Epithelial cell of prostate (primary cell): ENCODE measurements at regions not wholly inside any gene's neighbourhood (a gene's known extent, or its start where the extent isn't known, plus 50 kb on each side); places are given as distances from the start of the nearest gene placed in this dataset.
"Not testable (repeated sequence)": the region's sequence is repeated elsewhere in the genome, so short reads cannot be mapped to it uniquely, and the experiment has no call there.

Source experiments
- DNase-seq: peaks from one replicate; pipeline ENCODE4 v3.0.0-alpha.2; 2011; ENCODE audit warnings: low read depth, low spot score
- H3K27ac ChIP-seq: fragments of 450-650 bp; 2 replicates; pipeline ENCODE4 v1.5.1; 2017; ENCODE audit warnings: mild to moderate bottlenecking

- H3K27ac ChIP-seq, DNase-seq: not testable (repeated sequence)
Observed at GRCh38 chrX:31014474-31014873, 57.4 kb downstream of the FTHL17 start.

- DNase-seq: no peak
- no peak overlapping the region for H3K27ac ChIP-seq
Observed at GRCh38 chrX:31012509-31013025, 59.3 kb downstream of the FTHL17 start.

DNA sequence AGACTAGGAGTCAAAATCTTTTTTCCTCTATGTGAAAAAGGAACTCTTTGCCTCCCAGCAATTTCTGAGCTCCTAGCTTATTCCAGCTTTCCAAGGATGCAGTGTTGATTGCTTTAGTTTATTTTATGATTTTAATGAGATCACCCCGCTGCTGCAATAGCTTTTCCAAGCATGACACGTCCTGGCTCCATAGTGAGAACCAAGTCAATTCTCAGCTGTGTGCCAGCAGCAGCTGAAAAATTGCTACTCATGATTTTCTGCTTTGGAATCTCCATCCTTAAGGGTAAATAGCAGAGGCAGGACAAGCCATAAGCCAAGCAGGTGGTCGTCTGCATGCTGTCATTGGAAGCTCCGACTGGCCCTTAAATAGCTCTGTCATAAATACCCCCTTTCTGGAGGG, 64.5 kb downstream of the FTHL17 start:
- DNase-seq: no peak
- H3K27ac ChIP-seq: no peak overlapping the region

DNA sequence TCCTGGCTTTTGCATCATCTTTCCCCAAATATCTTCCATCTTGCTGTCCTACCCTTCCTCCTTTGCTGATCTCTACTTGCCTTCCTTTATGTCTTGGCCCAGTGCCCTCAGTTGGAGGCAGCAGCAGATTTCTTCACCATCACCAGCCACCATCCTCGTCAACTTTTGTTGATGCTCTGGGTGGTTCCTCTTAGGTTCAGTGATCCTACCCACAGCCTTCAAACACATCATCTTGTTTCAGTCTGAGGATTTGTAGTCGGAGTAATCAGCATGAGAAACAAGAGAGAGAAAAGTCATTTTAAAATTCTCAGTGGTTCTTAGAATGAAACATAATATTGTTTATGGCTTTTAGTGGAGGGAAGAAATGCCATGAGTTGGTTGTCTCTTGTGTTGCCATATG, 65.8 kb downstream of the FTHL17 start:
- DNase-seq: no peak
- no peak overlapping the region for H3K27ac ChIP-seq

DNA sequence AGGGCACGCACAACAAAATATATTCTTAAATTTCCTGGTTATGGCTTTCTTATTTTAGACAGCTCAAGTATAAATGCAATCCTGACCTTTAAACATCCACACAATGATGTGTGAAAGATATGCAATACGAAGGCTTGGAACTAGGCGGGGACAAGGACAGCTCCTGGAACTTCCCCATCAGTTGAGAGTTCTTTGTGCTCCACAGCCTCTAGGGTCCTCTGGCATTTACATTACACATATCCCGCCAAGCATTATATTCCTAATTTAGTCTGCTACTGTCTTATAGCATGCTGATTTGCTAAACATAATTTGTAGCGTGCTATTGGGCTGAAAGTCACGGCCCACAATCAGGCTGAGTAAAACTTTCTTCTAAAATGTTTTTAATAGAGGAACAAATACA, 74.4 kb downstream of the FTHL17 start:
- H3K27ac ChIP-seq: no peak overlapping the region
- DNase-seq: no peak

- no peak for DNase-seq
- no peak overlapping the region for H3K27ac ChIP-seq
Observed at GRCh38 chrX:30995705-30996104, 76.1 kb downstream of the FTHL17 start.

DNA sequence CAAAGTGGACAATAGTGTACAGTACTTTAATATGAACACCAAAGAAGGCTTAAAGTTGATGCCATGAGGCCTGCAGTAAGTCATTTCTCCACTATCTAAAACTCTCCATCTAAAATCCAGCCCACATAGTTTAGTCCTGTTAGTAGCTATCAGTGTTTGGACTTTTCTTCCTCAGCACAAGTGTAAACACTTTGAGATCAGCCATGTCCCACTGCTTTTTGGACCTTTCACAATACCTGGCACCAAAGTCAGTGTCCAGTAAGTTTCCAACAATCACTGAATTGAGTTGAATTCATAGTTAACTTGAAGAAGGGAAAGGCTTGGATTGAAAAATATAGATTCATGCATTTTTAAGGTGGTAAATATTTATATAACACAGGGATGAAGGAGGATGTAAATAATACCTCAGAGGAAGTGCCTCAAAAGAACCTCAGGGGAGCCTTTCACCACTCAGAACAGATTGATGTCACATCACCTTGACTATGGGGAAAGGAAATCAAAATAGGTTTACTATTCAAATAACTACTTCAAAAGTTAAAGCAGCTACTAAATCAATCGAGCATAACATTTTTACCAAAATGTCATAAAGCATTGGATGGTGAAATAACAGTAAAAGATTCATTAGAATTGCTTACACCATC, 76.7 kb downstream of the FTHL17 start:
- DNase-seq: no peak
- H3K27ac ChIP-seq: no peak overlapping the region

- H3K27ac ChIP-seq, DNase-seq: not testable (repeated sequence)
Observed at GRCh38 chrX:30994018-30994417, 77.8 kb downstream of the FTHL17 start.

DNA sequence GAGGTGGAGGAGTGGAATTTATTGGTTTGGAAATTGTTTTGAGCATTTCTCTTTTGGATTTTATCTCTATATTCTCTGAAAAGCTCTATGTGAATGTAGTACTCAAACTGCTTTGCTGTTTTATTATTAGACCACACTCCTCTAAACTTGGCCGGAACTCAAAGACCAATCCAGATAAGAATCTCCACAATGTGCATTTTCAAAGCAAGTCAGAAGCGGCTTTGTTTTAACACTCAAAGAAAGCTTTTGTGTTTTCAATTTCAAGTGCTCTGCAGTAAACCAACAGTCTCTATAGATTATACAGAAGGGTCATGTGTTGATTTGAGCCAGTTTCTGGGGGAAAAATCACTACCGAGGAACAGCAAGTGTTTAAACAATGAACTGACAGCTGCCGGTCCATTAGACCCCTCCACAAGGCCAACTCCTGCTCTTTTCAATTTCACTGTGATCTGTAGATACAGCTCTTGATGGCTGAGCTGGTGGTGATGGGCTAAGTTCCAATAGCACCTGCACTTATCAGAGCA, 79.4 kb downstream of the FTHL17 start:
- no peak for DNase-seq
- H3K27ac ChIP-seq: no peak overlapping the region

GRCh38 chrX:30990361-30990760, 81.5 kb downstream of the FTHL17 start:
- no peak for DNase-seq
- H3K27ac ChIP-seq: no peak overlapping the region

GRCh38 chrX:30982467-30982866, 89.4 kb downstream of the FTHL17 start:
- no peak for DNase-seq
- H3K27ac ChIP-seq: no peak overlapping the region

- H3K27ac ChIP-seq: no peak overlapping the region
- DNase-seq: no peak
Observed at GRCh38 chrX:30981968-30982367, 89.9 kb downstream of the FTHL17 start.

- no peak for DNase-seq
- no peak overlapping the region for H3K27ac ChIP-seq
Observed at GRCh38 chrX:30979271-30979670, 90.2 kb upstream of the TAB3 start.

DNA sequence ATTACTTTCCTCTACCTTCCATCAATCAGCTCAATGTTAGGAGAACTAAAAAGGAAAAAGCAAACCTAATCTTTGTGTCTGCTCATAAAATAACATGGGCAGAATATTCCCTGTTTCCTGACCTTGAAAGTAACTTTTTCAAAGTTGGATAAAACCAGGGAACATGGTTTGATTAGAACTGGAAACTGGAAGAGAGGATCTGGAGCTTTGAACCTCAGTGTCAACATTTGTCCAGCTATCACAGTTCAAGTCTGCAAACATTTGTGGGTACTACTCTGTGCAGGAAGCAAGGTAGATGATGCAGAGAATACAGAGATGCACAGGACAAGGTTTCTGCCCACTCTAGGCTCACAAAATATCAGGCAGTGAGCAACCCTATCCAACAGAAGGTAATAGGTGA, 86.4 kb upstream of the TAB3 start:
- no peak overlapping the region for H3K27ac ChIP-seq
- DNase-seq: no peak

GRCh38 chrX:30973784-30974427, 84.9 kb upstream of the TAB3 start:
- H3K27ac ChIP-seq: no peak overlapping the region
- no peak for DNase-seq

DNA sequence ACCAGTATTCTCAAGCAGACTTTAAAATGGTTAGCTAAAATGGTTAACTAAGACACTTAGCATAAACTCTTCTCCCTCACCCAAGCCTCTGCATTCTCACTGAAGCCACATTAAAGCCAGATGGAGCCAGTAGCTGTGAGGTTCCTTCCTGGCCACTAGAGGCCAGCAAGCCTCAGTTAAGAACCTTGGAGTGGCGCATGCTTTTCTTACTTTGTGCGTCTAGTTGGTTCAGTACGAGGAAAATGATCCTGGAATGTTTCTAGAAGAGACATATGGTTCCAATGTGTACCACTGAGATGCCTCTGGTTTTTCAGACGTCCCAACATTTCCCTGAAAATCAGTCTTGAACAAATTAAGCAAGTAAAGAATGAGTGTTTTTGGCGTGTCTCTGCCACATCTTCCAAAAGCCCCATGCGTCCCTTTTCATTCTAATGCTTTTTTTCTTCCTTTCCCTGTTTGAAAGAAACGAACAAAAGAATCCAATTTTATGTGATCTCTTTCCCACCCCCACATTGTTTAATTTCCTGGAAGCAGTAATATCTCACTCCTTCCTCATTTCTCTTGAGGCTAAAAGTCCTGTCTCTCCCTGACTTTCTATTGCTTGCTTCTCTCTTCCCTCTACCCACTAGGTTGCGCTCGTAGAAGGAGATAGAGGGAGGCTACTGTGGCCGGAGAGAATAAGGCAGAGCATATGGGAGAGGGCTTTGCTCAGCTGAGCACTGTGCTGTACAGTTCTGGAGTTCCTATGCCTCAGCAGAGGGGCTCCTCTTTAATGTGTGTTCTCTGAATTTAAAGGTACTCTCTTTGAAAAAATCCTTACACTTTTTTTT, 82.9 kb upstream of the TAB3 start:
- no peak overlapping the region for H3K27ac ChIP-seq
- no peak for DNase-seq

- DNase-seq: no peak
- no peak overlapping the region for H3K27ac ChIP-seq
Observed at GRCh38 chrX:30967516-30967915, 78.5 kb upstream of the TAB3 start.

- no peak overlapping the region for H3K27ac ChIP-seq
- DNase-seq: no peak
Observed at GRCh38 chrX:30965767-30966166, 76.7 kb upstream of the TAB3 start.

GRCh38 chrX:30961387-30962174, 72.5 kb upstream of the TAB3 start:
- no peak overlapping the region for H3K27ac ChIP-seq
- no peak for DNase-seq

DNA sequence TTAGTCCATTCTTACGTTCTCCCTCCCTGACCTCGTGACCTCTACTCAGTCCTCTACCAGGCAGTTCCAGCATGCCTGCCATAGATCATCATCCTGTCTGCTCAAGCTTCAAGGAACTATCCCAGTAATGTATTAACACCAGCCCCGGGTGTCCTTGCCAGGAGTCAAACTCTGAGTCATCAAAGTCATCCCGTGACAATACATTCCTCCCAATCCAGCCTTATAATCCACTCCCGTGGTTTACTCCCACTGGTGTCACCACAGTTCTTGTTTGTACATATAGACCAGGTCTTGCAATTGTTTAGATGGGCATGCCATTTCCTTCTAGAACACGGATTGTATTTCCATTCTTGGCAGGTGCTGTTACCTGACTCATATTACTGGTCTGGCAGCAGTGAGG, 68.7 kb upstream of the TAB3 start:
- peak; percentile 57 for DNase-seq
- no peak overlapping the region for H3K27ac ChIP-seq
